PC-3 (cell line): ENCODE measurements at regions not wholly inside any gene's neighbourhood (a gene's known extent, or its start where the extent isn't known, plus 50 kb on each side); places are given as distances from the start of the nearest gene placed in this dataset.

ENCODE experiments used
- CTCF ChIP-seq: fragments of 300-600 bp; sonication (generic); conservative IDR thresholded peaks from 2 replicates; pipeline ENCODE4 v1.5.1; 2017; ENCODE audit warnings: antibody characterized with exemption, low read depth, mild to moderate bottlenecking, low read length
- EZH2 ChIP-seq: fragments of 300-600 bp; sonication (generic); IDR thresholded peaks from one replicate; pipeline ENCODE4 v1.6.1; 2017; ENCODE audit warnings: antibody characterized with exemption, mild to moderate bottlenecking, low read length; ENCODE audit not compliant: unreplicated experiment
- EZH2phosphoT487 ChIP-seq: fragments of 300-600 bp; sonication (generic); IDR thresholded peaks from 2 replicates; pipeline ENCODE4 v1.6.1; 2018; ENCODE audit warnings: mild to moderate bottlenecking, antibody characterized with exemption, low read length, borderline replicate concordance

- TF ChIP-seq CTCF (no peak), EZH2phosphoT487 (no peak), EZH2 (no peak)
These were observed 143.0 kb downstream of the HNMT start for GRCh38 chr2:138107288-138107687.
